TTC549 (cell line): ENCODE measurements at regions not wholly inside any gene's neighbourhood (a gene's known extent, or its start where the extent isn't known, plus 50 kb on each side); places are given as distances from the start of the nearest gene placed in this dataset.
"Not testable (repeated sequence)": the region's sequence is repeated elsewhere in the genome, so short reads cannot be mapped to it uniquely, and the experiment has no call there.

Experiments used
- FAIRE-seq: peaks from 2 replicates; lab custom pipeline; 2012; peaks lifted over from hg19 to GRCh38; lab: Jason Lieb, UNC

GRCh38 chr9:81344366-81344765 is 345.0 kb downstream of the TLE1 start:
- FAIRE-seq: no peak

DNA sequence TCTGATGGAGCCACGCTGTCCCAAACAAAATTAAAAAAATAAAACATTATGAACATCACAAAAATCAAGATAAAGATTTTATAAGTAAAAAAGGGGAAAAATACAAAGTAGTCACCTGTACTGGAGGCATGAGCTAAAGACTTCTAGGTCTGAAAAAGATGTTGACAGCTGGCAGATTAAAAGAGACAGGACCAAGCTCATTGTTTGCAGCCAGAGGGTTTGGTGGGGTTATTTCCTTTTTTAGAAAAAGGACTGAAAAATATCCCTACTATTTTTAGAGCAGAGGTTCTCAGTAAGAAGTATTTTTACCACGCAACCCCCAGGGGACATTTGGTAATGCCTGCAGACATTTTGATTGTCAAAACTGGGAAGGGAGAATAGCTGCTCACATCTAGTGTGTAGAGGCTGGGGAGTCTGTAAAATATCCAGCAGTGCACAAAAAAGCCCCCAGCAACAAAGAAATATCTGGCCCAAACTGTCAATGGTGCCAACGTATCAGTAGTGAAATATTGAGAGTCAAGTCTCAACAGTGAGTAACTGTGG is 353.4 kb downstream of the TLE1 start:
- no peak for FAIRE-seq

DNA sequence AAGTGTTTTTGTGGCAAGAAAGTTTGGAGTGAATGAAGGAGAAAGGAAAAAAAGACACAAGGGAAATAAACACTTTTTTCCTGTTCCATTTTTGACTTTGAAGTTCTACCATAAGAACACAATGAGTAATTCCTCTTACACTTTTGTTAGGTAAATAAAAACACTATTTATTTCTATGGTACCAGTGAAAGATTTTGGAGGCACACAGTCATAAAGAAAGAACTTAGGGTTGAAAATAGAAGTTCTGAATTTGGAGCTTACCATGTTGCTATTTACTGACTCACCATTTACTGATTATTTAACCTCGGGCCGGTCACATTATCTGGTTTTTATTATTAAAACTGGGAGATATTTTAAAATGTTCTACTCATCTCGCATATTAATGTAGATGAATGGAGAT is 367.8 kb downstream of the TLE1 start:
- no peak for FAIRE-seq

- FAIRE-seq: no peak
Measured at GRCh38 chr9:81320909-81321482, 368.4 kb downstream of the TLE1 start.

DNA sequence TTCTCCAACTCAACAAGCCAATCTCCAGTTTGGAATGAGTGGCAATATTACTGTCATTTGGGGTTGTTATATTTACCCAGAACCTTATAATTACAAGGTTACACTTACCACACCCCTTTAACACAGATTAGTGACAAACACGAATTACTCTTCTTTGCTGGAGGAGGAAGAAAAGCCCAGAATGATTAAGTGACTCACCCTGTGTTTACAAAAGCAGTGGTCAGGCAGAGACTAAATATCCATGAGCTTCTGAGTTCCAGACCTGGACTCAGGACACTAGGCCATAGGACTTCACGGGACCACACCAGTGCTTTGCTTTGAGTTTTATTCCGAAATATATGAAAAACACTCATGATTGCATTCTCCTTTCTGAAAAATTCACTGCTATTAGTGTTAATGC is 370.8 kb downstream of the TLE1 start:
- FAIRE-seq: no peak

GRCh38 chr9:81317939-81318338 is 371.4 kb downstream of the TLE1 start:
- no peak for FAIRE-seq

DNA sequence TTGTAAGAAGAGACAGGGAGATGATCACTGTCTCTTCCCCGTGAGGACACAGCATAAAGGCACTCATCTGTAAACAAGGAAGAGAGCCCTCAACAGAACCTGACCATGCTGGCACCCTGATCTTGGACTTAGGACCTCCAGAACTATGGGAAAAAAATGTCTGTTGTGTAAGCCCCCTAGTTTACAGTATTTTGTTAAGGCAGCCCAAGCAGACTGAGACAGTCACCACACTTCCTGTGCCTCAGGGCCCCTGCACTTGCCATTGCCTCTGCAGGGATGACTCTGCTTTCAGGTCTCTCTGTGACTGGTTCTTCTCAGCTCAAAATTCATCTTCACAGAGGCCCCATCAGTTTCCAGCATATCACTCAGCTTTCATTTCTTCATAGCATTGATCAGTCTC is 372.1 kb downstream of the TLE1 start:
- FAIRE-seq: no peak

- no peak for FAIRE-seq
Measured at GRCh38 chr9:81314490-81314889, 374.9 kb downstream of the TLE1 start.

DNA sequence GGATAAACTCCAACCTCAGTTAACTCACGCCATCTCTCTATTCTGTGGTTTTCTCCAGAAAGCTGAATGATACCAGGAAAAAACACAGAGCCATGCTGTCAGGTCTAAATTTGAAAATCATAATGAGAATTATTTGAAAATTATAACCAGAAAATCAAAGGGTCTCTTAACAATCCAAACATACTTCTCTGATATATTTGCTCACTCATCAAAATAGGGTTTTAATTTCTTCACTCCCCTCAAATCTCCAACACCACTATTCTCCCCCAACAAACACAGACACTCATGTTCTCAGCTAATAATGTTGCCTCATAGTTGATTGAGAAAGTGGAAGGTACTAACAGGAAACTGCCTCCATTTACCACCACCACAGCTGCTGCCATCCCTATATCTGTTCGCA is 375.5 kb downstream of the TLE1 start:
- no peak for FAIRE-seq

- no peak for FAIRE-seq
Measured at GRCh38 chr9:81312346-81312745, 377.0 kb downstream of the TLE1 start.

- no peak for FAIRE-seq
Measured at GRCh38 chr9:81308404-81308803, 380.9 kb downstream of the TLE1 start.

DNA sequence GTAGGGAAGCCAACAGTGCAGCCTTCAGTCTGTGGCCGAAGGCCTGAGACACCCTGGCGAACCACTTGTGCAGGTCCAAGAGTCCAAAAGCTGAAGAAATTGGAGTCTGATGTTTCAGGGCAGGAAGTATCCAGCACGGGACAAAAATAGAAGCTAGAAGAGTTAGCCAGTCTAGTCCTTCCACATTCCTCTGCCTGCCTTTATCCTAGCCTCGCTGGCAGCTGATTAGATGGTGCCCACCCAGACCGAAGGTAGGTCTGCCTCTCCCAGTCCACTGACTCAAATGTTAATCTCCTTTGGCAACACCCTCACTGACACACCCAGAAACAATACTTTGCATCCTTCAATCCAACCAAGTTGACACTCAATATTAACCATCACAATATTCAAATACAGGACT is 381.6 kb downstream of the TLE1 start:
- not testable (repeated sequence) for FAIRE-seq

GRCh38 chr9:81305561-81306182 is 383.7 kb downstream of the TLE1 start:
- FAIRE-seq: no peak

DNA sequence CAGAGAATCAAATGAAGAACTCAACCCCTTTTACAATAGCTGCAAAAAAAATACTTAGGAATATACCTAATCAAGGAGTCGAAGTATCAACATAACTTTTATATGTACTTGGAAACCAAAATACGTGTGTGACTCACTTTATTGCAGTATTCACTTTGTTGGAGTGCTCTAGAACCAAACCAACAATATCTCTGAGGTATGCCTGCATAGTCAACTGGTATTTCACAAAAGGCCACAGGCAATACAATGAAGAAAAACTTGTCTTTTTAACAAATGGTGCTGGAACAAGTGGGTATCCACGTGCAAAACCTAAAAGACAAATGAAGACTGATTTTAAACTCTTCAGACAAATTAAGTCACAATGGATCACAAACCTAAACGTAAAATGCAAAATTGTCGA is 385.7 kb downstream of the TLE1 start:
- FAIRE-seq: no peak

DNA sequence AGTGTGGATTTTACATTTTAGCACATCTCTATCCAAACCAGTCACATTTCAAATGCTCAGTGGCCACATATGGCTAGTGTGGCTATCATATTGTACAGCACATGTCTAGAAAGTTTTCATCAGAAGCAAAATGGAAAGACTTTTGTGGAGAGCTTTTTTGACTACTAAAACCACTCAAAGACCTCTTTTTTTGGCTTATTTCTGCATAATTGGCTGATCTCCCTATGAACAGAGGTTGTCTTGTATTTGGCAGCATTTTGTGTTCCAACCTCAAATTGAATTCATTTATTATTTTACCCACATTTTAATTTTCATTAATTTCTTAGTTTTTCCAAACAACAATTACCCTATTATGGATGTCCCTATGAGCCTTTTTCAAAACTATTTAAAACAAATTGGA is 395.7 kb downstream of the TLE1 start:
- no peak for FAIRE-seq

GRCh38 chr9:81292056-81292805 is 397.1 kb downstream of the TLE1 start:
- no peak for FAIRE-seq

DNA sequence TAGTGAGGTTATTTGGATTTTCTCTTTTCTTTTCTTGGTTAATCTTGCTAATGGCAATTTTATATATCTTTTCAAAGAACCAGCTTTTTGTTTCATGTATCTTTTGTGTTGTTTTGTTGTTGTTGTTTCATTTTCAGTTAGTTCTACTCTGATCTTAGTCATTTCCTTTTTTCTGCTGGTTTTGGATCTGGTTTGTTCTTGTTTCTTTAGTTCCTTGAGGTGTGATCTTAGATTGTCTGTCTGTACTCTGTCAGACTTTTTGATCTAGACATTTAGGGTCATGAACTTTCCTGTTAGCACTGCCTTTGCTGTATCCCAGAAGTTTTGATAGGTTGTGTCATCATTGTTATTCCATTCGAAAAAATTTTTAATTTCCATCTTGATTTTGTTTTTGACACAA is 399.7 kb downstream of the TLE1 start:
- no peak for FAIRE-seq

GRCh38 chr9:81268048-81268447 is 421.3 kb downstream of the TLE1 start:
- FAIRE-seq: no peak

GRCh38 chr9:81266674-81267073 is 422.7 kb downstream of the TLE1 start:
- FAIRE-seq: no peak

DNA sequence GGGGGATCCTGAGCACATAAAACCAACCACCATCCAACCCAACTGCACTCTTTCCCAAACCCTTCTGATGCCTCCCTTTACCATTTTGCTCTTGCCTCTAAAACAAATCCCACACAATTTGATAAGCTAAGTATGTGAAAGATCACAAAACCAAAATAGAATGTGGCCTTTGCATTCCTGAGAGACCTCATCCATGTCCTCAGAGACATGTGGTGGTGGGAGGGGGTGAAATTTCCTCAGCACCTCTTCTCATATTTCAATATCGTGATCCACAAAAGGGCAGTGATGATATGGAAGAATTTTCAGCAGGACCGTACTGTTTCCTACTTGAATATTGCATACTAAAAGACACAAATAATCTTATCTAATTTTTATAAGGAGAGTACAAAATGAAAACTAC is 423.3 kb downstream of the TLE1 start:
- FAIRE-seq: no peak

DNA sequence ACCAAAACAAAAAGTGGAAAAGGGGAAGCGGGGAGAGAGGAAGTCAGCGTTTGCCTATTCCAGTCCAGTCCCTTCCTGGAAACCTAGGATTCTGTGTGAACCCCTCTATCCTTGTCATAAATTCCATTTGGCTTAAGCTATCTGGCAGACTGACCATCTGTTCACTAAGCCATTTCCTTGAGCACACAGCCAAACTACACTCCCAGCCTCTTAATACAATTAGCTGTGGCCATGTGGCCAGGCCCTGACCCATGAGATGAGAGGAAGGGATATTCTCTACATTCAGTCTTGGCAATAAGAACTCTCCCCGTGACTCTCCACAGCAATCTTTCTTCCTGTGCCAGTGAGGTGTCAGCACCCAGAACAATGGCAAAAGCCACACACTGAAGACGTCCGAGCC is 424.8 kb downstream of the TLE1 start:
- no peak for FAIRE-seq

DNA sequence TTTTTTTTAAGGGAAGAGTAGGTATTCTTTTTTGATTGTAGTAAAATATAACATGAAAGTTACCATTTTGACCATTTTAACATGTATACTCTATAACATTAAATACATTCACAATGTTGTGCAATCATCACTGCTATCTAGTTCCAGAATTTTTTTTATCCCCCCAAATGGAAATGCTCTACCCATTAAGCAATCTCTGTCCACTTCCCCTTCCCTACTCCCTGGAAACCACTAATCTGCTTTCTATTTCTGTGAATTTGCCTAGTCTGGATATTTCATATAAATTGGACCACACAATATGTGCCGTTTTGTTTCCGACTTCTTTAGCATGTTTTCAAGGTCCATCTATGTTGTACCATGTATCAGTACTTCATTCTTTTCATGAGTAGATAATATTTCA is 429.5 kb downstream of the TLE1 start:
- no peak for FAIRE-seq

DNA sequence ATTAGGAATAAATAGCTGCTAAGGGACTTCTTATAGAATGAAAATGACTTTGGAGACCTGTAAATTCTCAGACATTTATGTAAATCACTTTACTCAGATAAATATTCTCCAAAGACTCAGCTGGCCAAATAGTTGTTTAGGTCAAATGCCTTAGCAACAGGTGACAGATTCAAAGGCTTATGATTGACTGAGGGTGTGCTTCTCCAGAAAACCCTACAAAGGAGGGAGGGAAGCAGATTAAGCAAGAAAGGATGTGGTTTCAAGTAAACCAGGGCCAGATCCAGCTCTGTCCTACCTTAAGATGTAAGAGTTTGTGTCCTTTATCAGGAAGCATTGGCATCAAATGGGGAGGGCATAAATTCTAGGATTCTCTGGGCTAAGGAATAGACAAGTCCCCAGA is 433.0 kb downstream of the TLE1 start:
- FAIRE-seq: no peak

- FAIRE-seq: no peak
Measured at GRCh38 chr9:81250606-81251005, 438.7 kb downstream of the TLE1 start.
